Neural crest cell (in vitro differentiated cells): ENCODE measurements at regions not wholly inside any gene's neighbourhood (a gene's known extent, or its start where the extent isn't known, plus 50 kb on each side); places are given as distances from the start of the nearest gene placed in this dataset. TPM values are rescaled to one million over a fixed set of nuclear protein-coding genes. Genes with fewer than 3 reads are reported as not detected.

Experiments
- DNase-seq: peaks from one replicate; pipeline ENCODE4 v3.0.0; 2021; ENCODE audit warnings: low read depth, mixed read lengths, low spot score
- H3K27ac Mint-ChIP-seq: one replicate; pipeline ENCODE4 v1.8.0; 2021; ENCODE audit warnings: mild to moderate bottlenecking, mixed read lengths; ENCODE audit not compliant: unreplicated experiment
- H3K27me3 Mint-ChIP-seq: 2 replicates; pipeline ENCODE4 v1.8.0; 2021; ENCODE audit warnings: low read depth, mild to moderate bottlenecking, mixed read lengths
- H3K36me3 Mint-ChIP-seq: 2 replicates; pipeline ENCODE4 v1.8.0; 2021; ENCODE audit warnings: low read depth, mild to moderate bottlenecking, mixed read lengths
- H3K4me1 Mint-ChIP-seq: 2 replicates; pipeline ENCODE4 v1.8.0; 2021; ENCODE audit warnings: mixed read lengths
- H3K4me3 Mint-ChIP-seq: one replicate; pipeline ENCODE4 v1.8.0; 2021; ENCODE audit warnings: mild to moderate bottlenecking, mixed read lengths
- H3K9me3 Mint-ChIP-seq: 2 replicates; pipeline ENCODE4 v1.8.0; 2021; ENCODE audit warnings: mixed read lengths
- CTCF ChIP-seq: fragments of 200-600 bp; sonication (generic); conservative IDR thresholded peaks from 2 replicates; pipeline ENCODE4 v1.5.0; 2021; ENCODE audit warnings: antibody characterized with exemption, mild to moderate bottlenecking
- microRNA-seq: library from miRNA; unstranded; fragments of <30 nt; microRNA quantifications from one replicate; pipeline ENCODE4, GENCODE V29; 2020

- no peaks in the 10 kb centered on the region for H3K9me3 Mint-ChIP-seq
- H3K36me3 Mint-ChIP-seq = no peaks in the 10 kb centered on the region
- no peak overlapping the region for H3K27ac Mint-ChIP-seq
- no peak for TF ChIP-seq CTCF
- DNase-seq = no peak
- no peak overlapping the region for H3K4me3 Mint-ChIP-seq
- peaks cover 3% of the 10 kb centered on the region for H3K27me3 Mint-ChIP-seq
- no peaks in the 10 kb centered on the region for H3K4me1 Mint-ChIP-seq
Observed at GRCh38 chr6:33854572-33855030, 50.8 kb upstream of the MLN start.

DNA sequence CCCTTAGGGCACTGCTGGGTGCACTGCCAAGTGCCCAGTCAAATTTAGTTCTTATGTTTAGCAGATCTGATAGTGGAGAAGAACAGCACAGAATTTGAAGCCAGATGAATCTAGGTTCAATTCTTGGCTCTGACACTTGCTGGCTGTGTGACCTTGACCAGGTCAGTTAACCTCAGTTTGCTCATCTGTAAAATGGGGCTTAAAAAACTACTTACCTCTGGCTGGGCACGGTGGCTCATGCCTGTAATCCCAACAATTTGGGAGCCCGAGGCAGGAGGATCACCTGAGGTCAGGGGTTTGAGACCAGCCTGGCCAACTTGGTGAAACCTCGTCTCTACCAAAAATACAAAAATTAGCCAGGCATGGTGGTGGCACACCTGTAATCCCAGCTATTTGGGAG is 49.9 kb upstream of the MLN start:
- DNase-seq = no peak
- TF ChIP-seq CTCF = no peak
- Mint-ChIP-seq H3K4me1 (no peaks in the 10 kb centered on the region), H3K4me3 (no peak overlapping the region), H3K27me3 (peaks cover 3% of the 10 kb centered on the region), H3K36me3 (no peaks in the 10 kb centered on the region), H3K27ac (no peak overlapping the region), H3K9me3 (no peaks in the 10 kb centered on the region)

Small RNAs in the stretch of these regions (microRNA-seq; reads per million reads assigned to microRNA genes)
- gene MIR7159 = not detected
